ENCODE measurements at regions not wholly inside any gene's neighbourhood (a gene's known extent, or its start where the extent isn't known, plus 50 kb on each side); places are given as distances from the start of the nearest gene placed in this dataset.

DNA sequence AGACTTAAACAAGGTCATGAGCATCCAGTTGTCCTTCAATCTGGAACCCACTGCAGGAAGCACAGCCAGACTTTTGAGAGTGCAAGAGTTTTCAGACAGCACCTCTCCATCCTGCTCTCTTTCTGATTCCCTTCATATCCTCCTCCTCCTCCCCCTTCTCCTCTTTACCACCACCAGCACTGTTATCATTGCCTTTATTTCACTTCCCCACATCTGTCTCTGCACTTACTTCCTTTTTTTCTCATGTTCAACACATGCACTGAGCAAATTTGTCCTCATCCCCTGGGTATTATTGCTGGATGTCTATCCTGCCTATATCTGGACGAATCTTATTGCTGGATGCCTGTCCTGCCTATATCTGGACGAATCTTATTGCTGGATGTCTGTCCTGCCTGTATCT is 554.8 kb downstream of the DHX35 start:
- H3K79me2 ChIP-seq (replicated peaks; ENCODE audit: insufficient read depth), result no peaks in the 10 kb centered on the region
- Mint-ChIP-seq H3K27ac (no peak overlapping the region), H3K9me3 (no peaks in the 10 kb centered on the region; the same call in 1 of the 3 replicates), H3K4me1 (no peaks in the 10 kb centered on the region), H3K4me3 (no peak overlapping the region), H3K27me3 (ENCODE audit: insufficient read depth, low read depth, poor library complexity) (peaks cover 2% of the 10 kb centered on the region), H3K36me3 (ENCODE audit: low read depth) (no peaks in the 10 kb centered on the region)
- no peaks in the 10 kb centered on the region for H3K27me3 ChIP-seq (ENCODE audit: insufficient read depth)
- H3K36me3 ChIP-seq (ENCODE audit: insufficient read depth), result no peaks in the 10 kb centered on the region
- no peaks in the 10 kb centered on the region for H3K4me1 ChIP-seq (ENCODE audit: insufficient read depth)
- no peak overlapping the region for H2AFZ ChIP-seq
- ATAC-seq (no peak), DNase-seq (ENCODE audit: low spot score) (no peak)
- H3K9me2 ChIP-seq (ENCODE audit: insufficient read depth), result peaks cover 16% of the 10 kb centered on the region; the same call in 1 of the 2 replicates
- TF ChIP-seq, protein P1, sequence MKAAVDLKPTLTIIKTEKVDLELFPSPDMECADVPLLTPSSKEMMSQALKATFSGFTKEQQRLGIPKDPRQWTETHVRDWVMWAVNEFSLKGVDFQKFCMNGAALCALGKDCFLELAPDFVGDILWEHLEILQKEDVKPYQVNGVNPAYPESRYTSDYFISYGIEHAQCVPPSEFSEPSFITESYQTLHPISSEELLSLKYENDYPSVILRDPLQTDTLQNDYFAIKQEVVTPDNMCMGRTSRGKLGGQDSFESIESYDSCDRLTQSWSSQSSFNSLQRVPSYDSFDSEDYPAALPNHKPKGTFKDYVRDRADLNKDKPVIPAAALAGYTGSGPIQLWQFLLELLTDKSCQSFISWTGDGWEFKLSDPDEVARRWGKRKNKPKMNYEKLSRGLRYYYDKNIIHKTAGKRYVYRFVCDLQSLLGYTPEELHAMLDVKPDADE (IDR thresholded peaks at IDR 0.05), result no peak
- no peak for TF ChIP-seq ZNF331 (CRISPR knock-in tag; IDR thresholded peaks at IDR 0.05; ENCODE audit: low read depth)
- no peak for TF ChIP-seq ZNF114 (CRISPR knock-in tag; IDR thresholded peaks at IDR 0.05)
- no peak for TF ChIP-seq EZH2 (IDR thresholded peaks at IDR 0.05; ENCODE audit: low read depth, unreplicated experiment)
- TF ChIP-seq, protein P2, sequence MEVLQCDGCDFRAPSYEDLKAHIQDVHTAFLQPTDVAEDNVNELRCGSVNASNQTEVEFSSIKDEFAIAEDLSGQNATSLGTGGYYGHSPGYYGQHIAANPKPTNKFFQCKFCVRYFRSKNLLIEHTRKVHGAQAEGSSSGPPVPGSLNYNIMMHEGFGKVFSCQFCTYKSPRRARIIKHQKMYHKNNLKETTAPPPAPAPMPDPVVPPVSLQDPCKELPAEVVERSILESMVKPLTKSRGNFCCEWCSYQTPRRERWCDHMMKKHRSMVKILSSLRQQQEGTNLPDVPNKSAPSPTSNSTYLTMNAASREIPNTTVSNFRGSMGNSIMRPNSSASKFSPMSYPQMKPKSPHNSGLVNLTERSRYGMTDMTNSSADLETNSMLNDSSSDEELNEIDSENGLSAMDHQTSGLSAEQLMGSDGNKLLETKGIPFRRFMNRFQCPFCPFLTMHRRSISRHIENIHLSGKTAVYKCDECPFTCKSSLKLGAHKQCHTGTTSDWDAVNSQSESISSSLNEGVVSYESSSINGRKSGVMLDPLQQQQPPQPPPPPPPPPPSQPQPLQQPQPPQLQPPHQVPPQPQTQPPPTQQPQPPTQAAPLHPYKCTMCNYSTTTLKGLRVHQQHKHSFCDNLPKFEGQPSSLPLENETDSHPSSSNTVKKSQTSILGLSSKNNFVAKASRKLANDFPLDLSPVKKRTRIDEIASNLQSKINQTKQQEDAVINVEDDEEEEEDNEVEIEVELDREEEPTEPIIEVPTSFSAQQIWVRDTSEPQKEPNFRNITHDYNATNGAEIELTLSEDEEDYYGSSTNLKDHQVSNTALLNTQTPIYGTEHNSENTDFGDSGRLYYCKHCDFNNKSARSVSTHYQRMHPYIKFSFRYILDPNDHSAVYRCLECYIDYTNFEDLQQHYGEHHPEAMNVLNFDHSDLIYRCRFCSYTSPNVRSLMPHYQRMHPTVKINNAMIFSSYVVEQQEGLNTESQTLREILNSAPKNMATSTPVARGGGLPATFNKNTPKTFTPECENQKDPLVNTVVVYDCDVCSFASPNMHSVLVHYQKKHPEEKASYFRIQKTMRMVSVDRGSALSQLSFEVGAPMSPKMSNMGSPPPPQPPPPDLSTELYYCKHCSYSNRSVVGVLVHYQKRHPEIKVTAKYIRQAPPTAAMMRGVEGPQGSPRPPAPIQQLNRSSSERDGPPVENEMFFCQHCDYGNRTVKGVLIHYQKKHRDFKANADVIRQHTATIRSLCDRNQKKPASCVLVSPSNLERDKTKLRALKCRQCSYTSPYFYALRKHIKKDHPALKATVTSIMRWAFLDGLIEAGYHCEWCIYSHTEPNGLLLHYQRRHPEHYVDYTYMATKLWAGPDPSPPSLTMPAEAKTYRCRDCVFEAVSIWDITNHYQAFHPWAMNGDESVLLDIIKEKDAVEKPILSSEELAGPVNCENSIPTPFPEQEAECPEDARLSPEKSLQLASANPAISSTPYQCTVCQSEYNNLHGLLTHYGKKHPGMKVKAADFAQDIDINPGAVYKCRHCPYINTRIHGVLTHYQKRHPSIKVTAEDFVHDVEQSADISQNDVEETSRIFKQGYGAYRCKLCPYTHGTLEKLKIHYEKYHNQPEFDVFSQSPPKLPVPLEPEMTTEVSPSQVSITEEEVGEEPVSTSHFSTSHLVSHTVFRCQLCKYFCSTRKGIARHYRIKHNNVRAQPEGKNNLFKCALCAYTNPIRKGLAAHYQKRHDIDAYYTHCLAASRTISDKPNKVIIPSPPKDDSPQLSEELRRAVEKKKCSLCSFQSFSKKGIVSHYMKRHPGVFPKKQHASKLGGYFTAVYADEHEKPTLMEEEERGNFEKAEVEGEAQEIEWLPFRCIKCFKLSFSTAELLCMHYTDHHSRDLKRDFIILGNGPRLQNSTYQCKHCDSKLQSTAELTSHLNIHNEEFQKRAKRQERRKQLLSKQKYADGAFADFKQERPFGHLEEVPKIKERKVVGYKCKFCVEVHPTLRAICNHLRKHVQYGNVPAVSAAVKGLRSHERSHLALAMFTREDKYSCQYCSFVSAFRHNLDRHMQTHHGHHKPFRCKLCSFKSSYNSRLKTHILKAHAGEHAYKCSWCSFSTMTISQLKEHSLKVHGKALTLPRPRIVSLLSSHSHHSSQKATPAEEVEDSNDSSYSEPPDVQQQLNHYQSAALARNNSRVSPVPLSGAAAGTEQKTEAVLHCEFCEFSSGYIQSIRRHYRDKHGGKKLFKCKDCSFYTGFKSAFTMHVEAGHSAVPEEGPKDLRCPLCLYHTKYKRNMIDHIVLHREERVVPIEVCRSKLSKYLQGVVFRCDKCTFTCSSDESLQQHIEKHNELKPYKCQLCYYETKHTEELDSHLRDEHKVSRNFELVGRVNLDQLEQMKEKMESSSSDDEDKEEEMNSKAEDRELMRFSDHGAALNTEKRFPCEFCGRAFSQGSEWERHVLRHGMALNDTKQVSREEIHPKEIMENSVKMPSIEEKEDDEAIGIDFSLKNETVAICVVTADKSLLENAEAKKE (CRISPR knock-in tag; IDR thresholded peaks at IDR 0.05), result no peak
- TF ChIP-seq CREB1 (CRISPR knock-in tag; IDR thresholded peaks at IDR 0.05; ENCODE audit: low read depth), result no peak
- TF ChIP-seq, protein P3, sequence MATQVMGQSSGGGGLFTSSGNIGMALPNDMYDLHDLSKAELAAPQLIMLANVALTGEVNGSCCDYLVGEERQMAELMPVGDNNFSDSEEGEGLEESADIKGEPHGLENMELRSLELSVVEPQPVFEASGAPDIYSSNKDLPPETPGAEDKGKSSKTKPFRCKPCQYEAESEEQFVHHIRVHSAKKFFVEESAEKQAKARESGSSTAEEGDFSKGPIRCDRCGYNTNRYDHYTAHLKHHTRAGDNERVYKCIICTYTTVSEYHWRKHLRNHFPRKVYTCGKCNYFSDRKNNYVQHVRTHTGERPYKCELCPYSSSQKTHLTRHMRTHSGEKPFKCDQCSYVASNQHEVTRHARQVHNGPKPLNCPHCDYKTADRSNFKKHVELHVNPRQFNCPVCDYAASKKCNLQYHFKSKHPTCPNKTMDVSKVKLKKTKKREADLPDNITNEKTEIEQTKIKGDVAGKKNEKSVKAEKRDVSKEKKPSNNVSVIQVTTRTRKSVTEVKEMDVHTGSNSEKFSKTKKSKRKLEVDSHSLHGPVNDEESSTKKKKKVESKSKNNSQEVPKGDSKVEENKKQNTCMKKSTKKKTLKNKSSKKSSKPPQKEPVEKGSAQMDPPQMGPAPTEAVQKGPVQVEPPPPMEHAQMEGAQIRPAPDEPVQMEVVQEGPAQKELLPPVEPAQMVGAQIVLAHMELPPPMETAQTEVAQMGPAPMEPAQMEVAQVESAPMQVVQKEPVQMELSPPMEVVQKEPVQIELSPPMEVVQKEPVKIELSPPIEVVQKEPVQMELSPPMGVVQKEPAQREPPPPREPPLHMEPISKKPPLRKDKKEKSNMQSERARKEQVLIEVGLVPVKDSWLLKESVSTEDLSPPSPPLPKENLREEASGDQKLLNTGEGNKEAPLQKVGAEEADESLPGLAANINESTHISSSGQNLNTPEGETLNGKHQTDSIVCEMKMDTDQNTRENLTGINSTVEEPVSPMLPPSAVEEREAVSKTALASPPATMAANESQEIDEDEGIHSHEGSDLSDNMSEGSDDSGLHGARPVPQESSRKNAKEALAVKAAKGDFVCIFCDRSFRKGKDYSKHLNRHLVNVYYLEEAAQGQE (IDR thresholded peaks at IDR 0.05; ENCODE audit: unreplicated experiment), result no peak
- TF ChIP-seq JUNB (IDR thresholded peaks at IDR 0.05; ENCODE audit: unreplicated experiment), result no peak
- TF ChIP-seq EZH2phosphoT487 (IDR thresholded peaks at IDR 0.05; ENCODE audit: unreplicated experiment), result no peak
- TF ChIP-seq POLR2AphosphoS5 (IDR thresholded peaks at IDR 0.05; ENCODE audit: low read depth), result no peak
- TF ChIP-seq, protein P4, sequence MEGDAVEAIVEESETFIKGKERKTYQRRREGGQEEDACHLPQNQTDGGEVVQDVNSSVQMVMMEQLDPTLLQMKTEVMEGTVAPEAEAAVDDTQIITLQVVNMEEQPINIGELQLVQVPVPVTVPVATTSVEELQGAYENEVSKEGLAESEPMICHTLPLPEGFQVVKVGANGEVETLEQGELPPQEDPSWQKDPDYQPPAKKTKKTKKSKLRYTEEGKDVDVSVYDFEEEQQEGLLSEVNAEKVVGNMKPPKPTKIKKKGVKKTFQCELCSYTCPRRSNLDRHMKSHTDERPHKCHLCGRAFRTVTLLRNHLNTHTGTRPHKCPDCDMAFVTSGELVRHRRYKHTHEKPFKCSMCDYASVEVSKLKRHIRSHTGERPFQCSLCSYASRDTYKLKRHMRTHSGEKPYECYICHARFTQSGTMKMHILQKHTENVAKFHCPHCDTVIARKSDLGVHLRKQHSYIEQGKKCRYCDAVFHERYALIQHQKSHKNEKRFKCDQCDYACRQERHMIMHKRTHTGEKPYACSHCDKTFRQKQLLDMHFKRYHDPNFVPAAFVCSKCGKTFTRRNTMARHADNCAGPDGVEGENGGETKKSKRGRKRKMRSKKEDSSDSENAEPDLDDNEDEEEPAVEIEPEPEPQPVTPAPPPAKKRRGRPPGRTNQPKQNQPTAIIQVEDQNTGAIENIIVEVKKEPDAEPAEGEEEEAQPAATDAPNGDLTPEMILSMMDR (conservative IDR thresholded peaks at IDR 0.05; ENCODE audit: low read depth in 2 of 2), result no peak
- TF ChIP-seq NANOG (IDR thresholded peaks at IDR 0.05; ENCODE audit: borderline replicate concordance), result no peak
- no peak for TF ChIP-seq STAT1 (IDR thresholded peaks at IDR 0.05; ENCODE audit: unreplicated experiment)
- H4K20me1 ChIP-seq (replicated peaks; ENCODE audit: insufficient read depth), result no peaks in the 10 kb centered on the region
- no peak overlapping the region for H3K27ac ChIP-seq (ENCODE audit: low read depth)
- H3K4me3 ChIP-seq, result no peak overlapping the region
- no peak overlapping the region for H3K4me2 ChIP-seq
- H3F3A ChIP-seq (replicated peaks; ENCODE audit: low read depth), result no peaks in the 10 kb centered on the region
